Panc1 (cell line): ENCODE measurements at regions not wholly inside any gene's neighbourhood (a gene's known extent, or its start where the extent isn't known, plus 50 kb on each side); places are given as distances from the start of the nearest gene placed in this dataset.

Experiments used
- ATAC-seq: fragments of 200-7000 bp; cut with Tn5 transposase; 2 replicates; pipeline ENCODE4 v1.9.1; 2020; ENCODE audit warnings: mild to moderate bottlenecking, moderate library complexity
- BruUV-seq: library from RNA; stranded (reverse); fragments of 400-500 nt; replicated peaks from 2 replicates; lab custom pipeline; 2021; lab: Mats Ljungman, UMichigan
- CTCF ChIA-PET: fragments of 300-600 bp; sonication (Branson Sonifier 250); formaldehyde crosslinking; loops from one replicate; lab custom pipeline; 2022; ENCODE audit warnings: antibody characterized with exemption; lab: Charles Lee
- POLR2A ChIA-PET: fragments of 300-600 bp; sonication (Branson Sonifier 250); formaldehyde crosslinking; loops from one replicate; lab custom pipeline; 2022; ENCODE audit warnings: antibody characterized with exemption; lab: Charles Lee
- DNase-seq: peaks from one replicate; pipeline ENCODE4 v3.0.0-alpha.2; 2010; ENCODE audit warnings: low read depth, low spot score
- H3K27ac ChIP-seq: 2 replicates; pipeline ENCODE4 v1.5.1; 2011; ENCODE audit warnings: mild to moderate bottlenecking, low read length, inconsistent platforms
- H3K27me3 ChIP-seq: fragments of 200-500 bp; sonication (Bioruptor generic); 2 replicates; pipeline ENCODE4 v1.6.0; 2014; ENCODE audit warnings: low read length, inconsistent platforms; ENCODE audit not compliant: control insufficient read depth, insufficient read depth
- H3K36me3 ChIP-seq: fragments of 200-500 bp; sonication (Bioruptor generic); 2 replicates; pipeline ENCODE4 v1.5.1; 2014; ENCODE audit warnings: inconsistent platforms, mild to moderate bottlenecking, low read length, moderate library complexity; ENCODE audit not compliant: control insufficient read depth, insufficient read depth
- H3K4me1 ChIP-seq: 2 replicates; pipeline ENCODE4 v1.5.1; 2011; ENCODE audit warnings: inconsistent platforms, mild to moderate bottlenecking, low read length, moderate library complexity; ENCODE audit not compliant: control insufficient read depth, insufficient read depth
- H3K4me3 ChIP-seq, 2 experiments: 2 replicates each; pipeline ENCODE4 v1.5.1; 2011 to 2012; ENCODE audit warnings: low read depth in 2 of 2, low read length in 2 of 2, mild to moderate bottlenecking in 2 of 2, inconsistent platforms in 1 of 2, moderate library complexity in 1 of 2
- H3K9me3 ChIP-seq: fragments of 200-500 bp; sonication (Bioruptor generic); 2 replicates; pipeline ENCODE4 v1.5.1; 2014; ENCODE audit warnings: low read depth, mild to moderate bottlenecking, inconsistent platforms, low read length, moderate library complexity; ENCODE audit not compliant: control insufficient read depth, insufficient read depth
- CTCF ChIP-seq: fragments of 450-650 bp; IDR thresholded peaks from 2 replicates; pipeline ENCODE4 v1.5.1; 2017; ENCODE audit warnings: mild to moderate bottlenecking
- POLR2AphosphoS5 ChIP-seq: IDR thresholded peaks from 2 replicates; pipeline ENCODE4 v1.6.1; 2012; ENCODE audit warnings: mild to moderate bottlenecking, low read depth, low read length, moderate library complexity
- REST ChIP-seq, 2 experiments: IDR thresholded peaks; 2 replicates each; pipeline ENCODE4 v1.6.1; 2011 to 2012; ENCODE audit warnings: low read depth in 2 of 2, control low read depth in 1 of 2, low read length in 1 of 2, mild to moderate bottlenecking in 1 of 2, moderate library complexity in 1 of 2; ENCODE audit not compliant: insufficient read depth in 1 of 2
- SIN3A ChIP-seq: IDR thresholded peaks from 2 replicates; pipeline ENCODE4 v1.6.1; 2012; ENCODE audit warnings: low read depth, mild to moderate bottlenecking, low read length, moderate library complexity, borderline replicate concordance; ENCODE audit not compliant: insufficient read depth
- TCF7L2 ChIP-seq: IDR thresholded peaks from 2 replicates; pipeline ENCODE4 v1.6.1; 2011; ENCODE audit warnings: mild to moderate bottlenecking, low read depth, low read length, inconsistent platforms
- in situ Hi-C: cut with HindIII; loops from 2 replicates; pipeline ENCODE4 v1.10.0; 2016; ENCODE audit warnings: low sequenced_read_pairs, low pct_unique_long_range_greater_than_20kb
- intact Hi-C: fragments of 100-400 bp; cut with micrococcal nuclease; formaldehyde crosslinking; loops from one replicate; pipeline ENCODE4 v1.10.0; 2022; ENCODE audit not compliant: unreplicated experiment

GRCh38 chr3:66931699-66932098 is 66.4 kb upstream of the KBTBD8 start:
- H3K4me1 ChIP-seq, result no peaks in the 10 kb centered on the region
- H3K36me3 ChIP-seq, result no peaks in the 10 kb centered on the region
- BruUV-seq, result no TSS peak
- H3K9me3 ChIP-seq, result no peaks in the 10 kb centered on the region
- ATAC-seq (no peak), DNase-seq (no peak)
- H3K4me3 ChIP-seq, result no peak overlapping the region
- ChIA-PET POLR2A (no interaction called here), CTCF (no interaction called here)
- intact Hi-C loops (no loop called here), in situ Hi-C loops (no loop called here)
- TF ChIP-seq POLR2AphosphoS5 (no peak), REST (IDR thresholded peaks at IDR 0.05; ENCODE audit: insufficient read depth in 1 of 2, low read depth in 2 of 2, low read length in 1 of 2) (no peak), CTCF (no peak), TCF7L2 (no peak), SIN3A (no peak)
- H3K27me3 ChIP-seq, result no peaks in the 10 kb centered on the region; the same call in 1 of the 2 replicates
- no peak overlapping the region for H3K27ac ChIP-seq

GRCh38 chr3:66933233-66933632 is 64.9 kb upstream of the KBTBD8 start:
- DNase-seq (no peak), ATAC-seq (no peak)
- ChIA-PET POLR2A (no interaction called here), CTCF (no interaction called here)
- Histone ChIP-seq H3K4me1 (no peaks in the 10 kb centered on the region), H3K36me3 (no peaks in the 10 kb centered on the region), H3K27ac (no peak overlapping the region), H3K27me3 (no peaks in the 10 kb centered on the region; the same call in 1 of the 2 replicates), H3K4me3 (no peak overlapping the region), H3K9me3 (no peaks in the 10 kb centered on the region)
- no TSS peak for BruUV-seq
- TF ChIP-seq POLR2AphosphoS5 (no peak), REST (IDR thresholded peaks at IDR 0.05; ENCODE audit: insufficient read depth in 1 of 2, low read depth in 2 of 2, low read length in 1 of 2) (no peak), SIN3A (no peak), TCF7L2 (no peak), CTCF (no peak)
- intact Hi-C loops (no loop called here), in situ Hi-C loops (no loop called here)
